Panc1 (cell line): ENCODE measurements at regions not wholly inside any gene's neighbourhood (a gene's known extent, or its start where the extent isn't known, plus 50 kb on each side); places are given as distances from the start of the nearest gene placed in this dataset.

Experiments used
- ATAC-seq: fragments of 200-7000 bp; cut with Tn5 transposase; 2 replicates; pipeline ENCODE4 v1.9.1; 2020; ENCODE audit warnings: mild to moderate bottlenecking, moderate library complexity
- BruUV-seq: library from RNA; stranded (reverse); fragments of 400-500 nt; replicated peaks from 2 replicates; lab custom pipeline; 2021; lab: Mats Ljungman, UMichigan
- CTCF ChIA-PET: fragments of 300-600 bp; sonication (Branson Sonifier 250); formaldehyde crosslinking; loops from one replicate; lab custom pipeline; 2022; ENCODE audit warnings: antibody characterized with exemption; lab: Charles Lee
- POLR2A ChIA-PET: fragments of 300-600 bp; sonication (Branson Sonifier 250); formaldehyde crosslinking; loops from one replicate; lab custom pipeline; 2022; ENCODE audit warnings: antibody characterized with exemption; lab: Charles Lee
- DNase-seq: peaks from one replicate; pipeline ENCODE4 v3.0.0-alpha.2; 2010; ENCODE audit warnings: low read depth, low spot score
- H3K27ac ChIP-seq: 2 replicates; pipeline ENCODE4 v1.5.1; 2011; ENCODE audit warnings: mild to moderate bottlenecking, low read length, inconsistent platforms
- H3K27me3 ChIP-seq: fragments of 200-500 bp; sonication (Bioruptor generic); 2 replicates; pipeline ENCODE4 v1.6.0; 2014; ENCODE audit warnings: low read length, inconsistent platforms; ENCODE audit not compliant: control insufficient read depth, insufficient read depth
- H3K36me3 ChIP-seq: fragments of 200-500 bp; sonication (Bioruptor generic); 2 replicates; pipeline ENCODE4 v1.5.1; 2014; ENCODE audit warnings: inconsistent platforms, mild to moderate bottlenecking, low read length, moderate library complexity; ENCODE audit not compliant: control insufficient read depth, insufficient read depth
- H3K4me1 ChIP-seq: 2 replicates; pipeline ENCODE4 v1.5.1; 2011; ENCODE audit warnings: inconsistent platforms, mild to moderate bottlenecking, low read length, moderate library complexity; ENCODE audit not compliant: control insufficient read depth, insufficient read depth
- H3K4me3 ChIP-seq, 2 experiments: 2 replicates each; pipeline ENCODE4 v1.5.1; 2011 to 2012; ENCODE audit warnings: low read depth in 2 of 2, low read length in 2 of 2, mild to moderate bottlenecking in 2 of 2, inconsistent platforms in 1 of 2, moderate library complexity in 1 of 2
- H3K9me3 ChIP-seq: fragments of 200-500 bp; sonication (Bioruptor generic); 2 replicates; pipeline ENCODE4 v1.5.1; 2014; ENCODE audit warnings: low read depth, mild to moderate bottlenecking, inconsistent platforms, low read length, moderate library complexity; ENCODE audit not compliant: control insufficient read depth, insufficient read depth
- CTCF ChIP-seq: fragments of 450-650 bp; IDR thresholded peaks from 2 replicates; pipeline ENCODE4 v1.5.1; 2017; ENCODE audit warnings: mild to moderate bottlenecking
- POLR2AphosphoS5 ChIP-seq: IDR thresholded peaks from 2 replicates; pipeline ENCODE4 v1.6.1; 2012; ENCODE audit warnings: mild to moderate bottlenecking, low read depth, low read length, moderate library complexity
- REST ChIP-seq, 2 experiments: IDR thresholded peaks; 2 replicates each; pipeline ENCODE4 v1.6.1; 2011 to 2012; ENCODE audit warnings: low read depth in 2 of 2, control low read depth in 1 of 2, low read length in 1 of 2, mild to moderate bottlenecking in 1 of 2, moderate library complexity in 1 of 2; ENCODE audit not compliant: insufficient read depth in 1 of 2
- SIN3A ChIP-seq: IDR thresholded peaks from 2 replicates; pipeline ENCODE4 v1.6.1; 2012; ENCODE audit warnings: low read depth, mild to moderate bottlenecking, low read length, moderate library complexity, borderline replicate concordance; ENCODE audit not compliant: insufficient read depth
- TCF7L2 ChIP-seq: IDR thresholded peaks from 2 replicates; pipeline ENCODE4 v1.6.1; 2011; ENCODE audit warnings: mild to moderate bottlenecking, low read depth, low read length, inconsistent platforms
- in situ Hi-C: cut with HindIII; loops from 2 replicates; pipeline ENCODE4 v1.10.0; 2016; ENCODE audit warnings: low sequenced_read_pairs, low pct_unique_long_range_greater_than_20kb
- intact Hi-C: fragments of 100-400 bp; cut with micrococcal nuclease; formaldehyde crosslinking; loops from one replicate; pipeline ENCODE4 v1.10.0; 2022; ENCODE audit not compliant: unreplicated experiment

- no peaks in the 10 kb centered on the region; the same call in 1 of the 2 replicates for H3K36me3 ChIP-seq
- ChIA-PET CTCF (no interaction called here), POLR2A (no interaction called here)
- H3K9me3 ChIP-seq = no peaks in the 10 kb centered on the region
- in situ Hi-C loops (no loop called here), intact Hi-C loops (no loop called here)
- ATAC-seq = 0 out of 2 replicates have a peak, but pooled peaks have one; percentile 58
- peak overlapping the region; percentile 59 for H3K27ac ChIP-seq
- no peak overlapping the region for H3K4me3 ChIP-seq
- no TSS peak for BruUV-seq
- no peak for TF ChIP-seq REST (IDR thresholded peaks at IDR 0.05; ENCODE audit: insufficient read depth in 1 of 2, low read depth in 2 of 2, low read length in 1 of 2)
- TF ChIP-seq TCF7L2 = no peak
- no peak for TF ChIP-seq CTCF
- TF ChIP-seq SIN3A = no peak
- TF ChIP-seq POLR2AphosphoS5 = no peak
- no peaks in the 10 kb centered on the region for H3K27me3 ChIP-seq
- peaks cover 15% of the 10 kb centered on the region; the same call in 1 of the 2 replicates for H3K4me1 ChIP-seq
- DNase-seq = no peak
Measured at GRCh38 chr13:50357586-50358118, 342.4 kb downstream of the KCNRG start.

- peaks cover 15% of the 10 kb centered on the region; the same call in 1 of the 2 replicates for H3K4me1 ChIP-seq
- no TSS peak for BruUV-seq
- ATAC-seq = no peak
- intact Hi-C loops (no loop called here), in situ Hi-C loops (no loop called here)
- no peaks in the 10 kb centered on the region for H3K9me3 ChIP-seq
- H3K36me3 ChIP-seq = no peaks in the 10 kb centered on the region; the same call in 1 of the 2 replicates
- CTCF ChIA-PET = no interaction called here
- H3K27ac ChIP-seq = peak overlapping the region; percentile 59
- no peak for TF ChIP-seq SIN3A
- no peak for TF ChIP-seq POLR2AphosphoS5
- TF ChIP-seq CTCF = no peak
- TF ChIP-seq REST (IDR thresholded peaks at IDR 0.05; ENCODE audit: insufficient read depth in 1 of 2, low read depth in 2 of 2, low read length in 1 of 2) = no peak
- TF ChIP-seq TCF7L2 = no peak
- POLR2A ChIA-PET = interaction anchor here (0.5 to 0.6 kb wide), 2 partner anchors 228 to 687 kb away, joined by 3 to 4 read pairs; no protein-coding TSS in a partner anchor
- no peaks in the 10 kb centered on the region for H3K27me3 ChIP-seq
- DNase-seq = no peak
- H3K4me3 ChIP-seq = no peak overlapping the region
Measured at GRCh38 chr13:50358231-50359040, 343.2 kb downstream of the KCNRG start.
